ENCODE measurements at regions not wholly inside any gene's neighbourhood (a gene's known extent, or its start where the extent isn't known, plus 50 kb on each side); places are given as distances from the start of the nearest gene placed in this dataset.

DNA sequence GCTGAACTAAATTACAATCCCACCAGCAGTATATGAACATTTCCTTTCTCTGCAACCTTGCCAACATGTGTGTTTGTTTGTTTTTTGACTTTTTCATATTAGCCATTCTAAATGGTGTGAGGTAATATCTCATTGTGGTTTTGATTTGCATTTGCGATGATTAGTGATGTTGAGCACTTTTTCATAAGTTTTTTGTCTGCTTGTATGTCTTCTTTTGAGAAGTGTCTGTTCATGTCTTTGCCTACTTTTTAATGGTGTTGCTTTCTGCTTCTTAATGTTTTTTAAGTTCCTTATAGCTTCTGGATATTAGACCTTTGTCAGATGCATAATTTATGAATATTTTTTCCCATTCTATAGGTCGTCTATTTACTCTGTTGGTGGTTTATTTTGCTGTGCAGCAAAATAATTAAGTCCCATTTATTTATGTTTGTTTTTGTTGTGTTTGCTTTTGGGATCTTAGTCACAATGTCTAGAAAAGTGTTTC, 1262.9 kb downstream of the FSCB start:
- TF ChIP-seq, protein P1, sequence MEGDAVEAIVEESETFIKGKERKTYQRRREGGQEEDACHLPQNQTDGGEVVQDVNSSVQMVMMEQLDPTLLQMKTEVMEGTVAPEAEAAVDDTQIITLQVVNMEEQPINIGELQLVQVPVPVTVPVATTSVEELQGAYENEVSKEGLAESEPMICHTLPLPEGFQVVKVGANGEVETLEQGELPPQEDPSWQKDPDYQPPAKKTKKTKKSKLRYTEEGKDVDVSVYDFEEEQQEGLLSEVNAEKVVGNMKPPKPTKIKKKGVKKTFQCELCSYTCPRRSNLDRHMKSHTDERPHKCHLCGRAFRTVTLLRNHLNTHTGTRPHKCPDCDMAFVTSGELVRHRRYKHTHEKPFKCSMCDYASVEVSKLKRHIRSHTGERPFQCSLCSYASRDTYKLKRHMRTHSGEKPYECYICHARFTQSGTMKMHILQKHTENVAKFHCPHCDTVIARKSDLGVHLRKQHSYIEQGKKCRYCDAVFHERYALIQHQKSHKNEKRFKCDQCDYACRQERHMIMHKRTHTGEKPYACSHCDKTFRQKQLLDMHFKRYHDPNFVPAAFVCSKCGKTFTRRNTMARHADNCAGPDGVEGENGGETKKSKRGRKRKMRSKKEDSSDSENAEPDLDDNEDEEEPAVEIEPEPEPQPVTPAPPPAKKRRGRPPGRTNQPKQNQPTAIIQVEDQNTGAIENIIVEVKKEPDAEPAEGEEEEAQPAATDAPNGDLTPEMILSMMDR (IDR thresholded peaks at IDR 0.05) = no peak
- no peak for TF ChIP-seq SIN3A (IDR thresholded peaks at IDR 0.05; ENCODE audit: borderline replicate concordance, insufficient read depth, low read depth, low read length)

All from Panc1 (cell line).